A549 (cell line): ENCODE measurements at regions not wholly inside any gene's neighbourhood (a gene's known extent, or its start where the extent isn't known, plus 50 kb on each side); places are given as distances from the start of the nearest gene placed in this dataset.

Experiments used
- BHLHE40 ChIP-seq: IDR thresholded peaks from 2 replicates; pipeline ENCODE4 v1.6.1; 2012; ENCODE audit warnings: low read depth, low read length, inconsistent platforms
- CEBPB ChIP-seq, 2 experiments: fragments of >200 bp in 1 of 2; sonication (Bioruptor Twin) in 1 of 2; formaldehyde crosslinking in 1 of 2; IDR thresholded peaks; 2 replicates each; pipeline ENCODE4 v1.6.1; 2012 to 2016
- EP300 ChIP-seq, 2 experiments: fragments of >200 bp; sonication (Bioruptor Twin); formaldehyde crosslinking; IDR thresholded peaks; 2 replicates in 1 of 2; 3 replicates in 1 of 2; pipeline ENCODE4 v1.6.1; 2016 to 2017
- GATA3 ChIP-seq: IDR thresholded peaks from 2 replicates; pipeline ENCODE4 v1.6.1; 2012; ENCODE audit warnings: borderline replicate concordance
- POLR2A ChIP-seq: IDR thresholded peaks from 2 replicates; pipeline ENCODE4 v1.6.1; 2012; ENCODE audit warnings: mild to moderate bottlenecking, low read length
- RAD21 ChIP-seq, 2 experiments: fragments of >200 bp in 1 of 2; sonication (Bioruptor Twin) in 1 of 2; formaldehyde crosslinking in 1 of 2; IDR thresholded peaks in 1 of 2; conservative IDR thresholded peaks in 1 of 2; 2 replicates in 1 of 2; 3 replicates in 1 of 2; pipeline ENCODE4 v1.6.1; 2012 to 2018; ENCODE audit warnings: inconsistent platforms in 1 of 2
- RCOR1 ChIP-seq: fragments of 150-350 bp; IDR thresholded peaks from 2 replicates; pipeline ENCODE4 v1.6.1; 2014; ENCODE audit warnings: antibody characterized with exemption, low read length, low read depth
- RNF2 ChIP-seq: fragments of 200-600 bp; sonication (generic); IDR thresholded peaks from 2 replicates; pipeline ENCODE4 v1.6.1; 2016; ENCODE audit warnings: low read depth, mild to moderate bottlenecking, antibody characterized with exemption, moderate library complexity, borderline replicate concordance
- SMC3 ChIP-seq: fragments of >200 bp; sonication (Bioruptor Twin); formaldehyde crosslinking; IDR thresholded peaks from 3 replicates; pipeline ENCODE4 v1.6.1; 2018; ENCODE audit warnings: inconsistent platforms
- ZFP36 ChIP-seq: fragments of 450-650 bp; IDR thresholded peaks from 2 replicates; pipeline ENCODE4 v1.6.1; 2014; ENCODE audit warnings: borderline replicate concordance; ENCODE audit not compliant: partially characterized antibody
- TF ChIP-seq, protein P1 (sequence below): fragments of >200 bp; sonication (Bioruptor Twin); formaldehyde crosslinking; IDR thresholded peaks from 3 replicates; pipeline ENCODE4 v1.5.1; 2016
- TF ChIP-seq, protein P2 (sequence below): IDR thresholded peaks from 2 replicates; pipeline ENCODE4 v1.6.1; 2012
- TF ChIP-seq, protein P3 (sequence below): fragments of 200-600 bp; sonication (generic); IDR thresholded peaks from 2 replicates; pipeline ENCODE4 v1.6.1; 2016; ENCODE audit warnings: antibody characterized with exemption, mild to moderate bottlenecking, moderate library complexity
- TF ChIP-seq, protein P4 (sequence below): fragments of 150-350 bp; IDR thresholded peaks from 2 replicates; pipeline ENCODE4 v1.6.1; 2014; ENCODE audit warnings: low read depth, mild to moderate bottlenecking, low read length

DNA sequence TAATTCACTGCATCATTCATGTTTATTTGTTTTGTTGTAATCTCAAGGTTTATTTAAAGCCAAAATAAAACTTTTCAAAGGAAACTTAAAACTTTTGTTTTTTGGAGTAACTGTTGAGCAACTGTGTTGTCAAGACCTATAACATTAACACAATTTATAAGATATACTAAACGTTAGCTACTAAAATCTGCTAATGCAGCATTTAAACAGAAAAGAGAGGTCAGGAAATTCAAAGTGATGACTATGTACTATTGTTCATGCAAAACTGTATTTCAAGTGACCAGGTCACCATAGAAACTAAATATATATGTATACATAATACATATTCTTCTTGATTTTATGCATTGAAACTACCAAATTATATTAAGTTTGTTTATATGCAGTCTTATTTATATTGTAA lies 1740.9 kb downstream of the EFNA5 start:
- no peak for TF ChIP-seq SMC3
- TF ChIP-seq GATA3: no peak
- TF ChIP-seq POLR2A: no peak
- TF ChIP-seq, protein P1, sequence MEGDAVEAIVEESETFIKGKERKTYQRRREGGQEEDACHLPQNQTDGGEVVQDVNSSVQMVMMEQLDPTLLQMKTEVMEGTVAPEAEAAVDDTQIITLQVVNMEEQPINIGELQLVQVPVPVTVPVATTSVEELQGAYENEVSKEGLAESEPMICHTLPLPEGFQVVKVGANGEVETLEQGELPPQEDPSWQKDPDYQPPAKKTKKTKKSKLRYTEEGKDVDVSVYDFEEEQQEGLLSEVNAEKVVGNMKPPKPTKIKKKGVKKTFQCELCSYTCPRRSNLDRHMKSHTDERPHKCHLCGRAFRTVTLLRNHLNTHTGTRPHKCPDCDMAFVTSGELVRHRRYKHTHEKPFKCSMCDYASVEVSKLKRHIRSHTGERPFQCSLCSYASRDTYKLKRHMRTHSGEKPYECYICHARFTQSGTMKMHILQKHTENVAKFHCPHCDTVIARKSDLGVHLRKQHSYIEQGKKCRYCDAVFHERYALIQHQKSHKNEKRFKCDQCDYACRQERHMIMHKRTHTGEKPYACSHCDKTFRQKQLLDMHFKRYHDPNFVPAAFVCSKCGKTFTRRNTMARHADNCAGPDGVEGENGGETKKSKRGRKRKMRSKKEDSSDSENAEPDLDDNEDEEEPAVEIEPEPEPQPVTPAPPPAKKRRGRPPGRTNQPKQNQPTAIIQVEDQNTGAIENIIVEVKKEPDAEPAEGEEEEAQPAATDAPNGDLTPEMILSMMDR: no peak
- no peak for TF ChIP-seq RCOR1
- TF ChIP-seq CEBPB (IDR thresholded peaks at IDR 0.05): no peak
- TF ChIP-seq, protein P2, sequence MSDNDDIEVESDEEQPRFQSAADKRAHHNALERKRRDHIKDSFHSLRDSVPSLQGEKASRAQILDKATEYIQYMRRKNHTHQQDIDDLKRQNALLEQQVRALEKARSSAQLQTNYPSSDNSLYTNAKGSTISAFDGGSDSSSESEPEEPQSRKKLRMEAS: no peak
- TF ChIP-seq, protein P3, sequence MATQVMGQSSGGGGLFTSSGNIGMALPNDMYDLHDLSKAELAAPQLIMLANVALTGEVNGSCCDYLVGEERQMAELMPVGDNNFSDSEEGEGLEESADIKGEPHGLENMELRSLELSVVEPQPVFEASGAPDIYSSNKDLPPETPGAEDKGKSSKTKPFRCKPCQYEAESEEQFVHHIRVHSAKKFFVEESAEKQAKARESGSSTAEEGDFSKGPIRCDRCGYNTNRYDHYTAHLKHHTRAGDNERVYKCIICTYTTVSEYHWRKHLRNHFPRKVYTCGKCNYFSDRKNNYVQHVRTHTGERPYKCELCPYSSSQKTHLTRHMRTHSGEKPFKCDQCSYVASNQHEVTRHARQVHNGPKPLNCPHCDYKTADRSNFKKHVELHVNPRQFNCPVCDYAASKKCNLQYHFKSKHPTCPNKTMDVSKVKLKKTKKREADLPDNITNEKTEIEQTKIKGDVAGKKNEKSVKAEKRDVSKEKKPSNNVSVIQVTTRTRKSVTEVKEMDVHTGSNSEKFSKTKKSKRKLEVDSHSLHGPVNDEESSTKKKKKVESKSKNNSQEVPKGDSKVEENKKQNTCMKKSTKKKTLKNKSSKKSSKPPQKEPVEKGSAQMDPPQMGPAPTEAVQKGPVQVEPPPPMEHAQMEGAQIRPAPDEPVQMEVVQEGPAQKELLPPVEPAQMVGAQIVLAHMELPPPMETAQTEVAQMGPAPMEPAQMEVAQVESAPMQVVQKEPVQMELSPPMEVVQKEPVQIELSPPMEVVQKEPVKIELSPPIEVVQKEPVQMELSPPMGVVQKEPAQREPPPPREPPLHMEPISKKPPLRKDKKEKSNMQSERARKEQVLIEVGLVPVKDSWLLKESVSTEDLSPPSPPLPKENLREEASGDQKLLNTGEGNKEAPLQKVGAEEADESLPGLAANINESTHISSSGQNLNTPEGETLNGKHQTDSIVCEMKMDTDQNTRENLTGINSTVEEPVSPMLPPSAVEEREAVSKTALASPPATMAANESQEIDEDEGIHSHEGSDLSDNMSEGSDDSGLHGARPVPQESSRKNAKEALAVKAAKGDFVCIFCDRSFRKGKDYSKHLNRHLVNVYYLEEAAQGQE: no peak
- no peak for TF ChIP-seq BHLHE40
- no peak for TF ChIP-seq EP300 (IDR thresholded peaks at IDR 0.05)
- TF ChIP-seq RAD21 (conservative IDR thresholded peaks at IDR 0.05 in 1 of 2, IDR thresholded peaks at IDR 0.05 in 1 of 2): no peak
- TF ChIP-seq, protein P4, sequence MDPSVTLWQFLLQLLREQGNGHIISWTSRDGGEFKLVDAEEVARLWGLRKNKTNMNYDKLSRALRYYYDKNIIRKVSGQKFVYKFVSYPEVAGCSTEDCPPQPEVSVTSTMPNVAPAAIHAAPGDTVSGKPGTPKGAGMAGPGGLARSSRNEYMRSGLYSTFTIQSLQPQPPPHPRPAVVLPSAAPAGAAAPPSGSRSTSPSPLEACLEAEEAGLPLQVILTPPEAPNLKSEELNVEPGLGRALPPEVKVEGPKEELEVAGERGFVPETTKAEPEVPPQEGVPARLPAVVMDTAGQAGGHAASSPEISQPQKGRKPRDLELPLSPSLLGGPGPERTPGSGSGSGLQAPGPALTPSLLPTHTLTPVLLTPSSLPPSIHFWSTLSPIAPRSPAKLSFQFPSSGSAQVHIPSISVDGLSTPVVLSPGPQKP: no peak
- no peak for TF ChIP-seq ZFP36
- no peak for TF ChIP-seq RNF2
